ACHN (cell line): ENCODE measurements at regions not wholly inside any gene's neighbourhood (a gene's known extent, or its start where the extent isn't known, plus 50 kb on each side); places are given as distances from the start of the nearest gene placed in this dataset.

ENCODE experiments used
- DNase-seq: peaks from one replicate; pipeline ENCODE4 v3.0.0-alpha.2; 2015
- in situ Hi-C: cut with HindIII; loops from 2 replicates; pipeline ENCODE4 v1.10.0; 2017; ENCODE audit warnings: low sequenced_read_pairs, low pct_ligation_motif_present, low pct_unique_long_range_greater_than_20kb

- no peak for DNase-seq
- in situ Hi-C loops = no loop called here
Measured at GRCh38 chr13:105349082-105349723, 1186.3 kb downstream of the EFNB2 start.

GRCh38 chr13:105346141-105346775 is 1189.2 kb downstream of the EFNB2 start:
- peak; percentile 50 for DNase-seq
- in situ Hi-C loops = no loop called here

- in situ Hi-C loops = no loop called here
Measured at GRCh38 chr13:105345730-105346129, 1189.7 kb downstream of the EFNB2 start.

GRCh38 chr13:105345131-105345530 is 1190.3 kb downstream of the EFNB2 start:
- in situ Hi-C loops = no loop called here
- no peak for DNase-seq

More at GRCh38 chr13:105345730-105346129, 1189.7 kb downstream of the EFNB2 start:
- no peak for DNase-seq

GRCh38 chr13:105343134-105343806 is 1192.2 kb downstream of the EFNB2 start:
- in situ Hi-C loops = no loop called here
- peak; percentile 7 for DNase-seq

- in situ Hi-C loops = no loop called here
Measured at GRCh38 chr13:105342281-105342820, 1193.1 kb downstream of the EFNB2 start.

GRCh38 chr13:105341758-105342157 is 1193.7 kb downstream of the EFNB2 start:
- no peak for DNase-seq
- in situ Hi-C loops = no loop called here

More at GRCh38 chr13:105342281-105342820, 1193.1 kb downstream of the EFNB2 start:
- DNase-seq = no peak

GRCh38 chr13:105341256-105341655 is 1194.2 kb downstream of the EFNB2 start:
- in situ Hi-C loops = no loop called here

GRCh38 chr13:105340061-105340606 is 1195.3 kb downstream of the EFNB2 start:
- in situ Hi-C loops = no loop called here
- DNase-seq = no peak

More at GRCh38 chr13:105341256-105341655, 1194.2 kb downstream of the EFNB2 start:
- DNase-seq = no peak

GRCh38 chr13:105338773-105339172 is 1196.7 kb downstream of the EFNB2 start:
- DNase-seq = no peak
- in situ Hi-C loops = no loop called here

- in situ Hi-C loops = no loop called here
- no peak for DNase-seq
Measured at GRCh38 chr13:105338006-105338405, 1197.5 kb downstream of the EFNB2 start.

GRCh38 chr13:105336706-105337576 is 1198.5 kb downstream of the EFNB2 start:
- no peak for DNase-seq
- in situ Hi-C loops = no loop called here

- in situ Hi-C loops = no loop called here
- peak; percentile 4 for DNase-seq
Measured at GRCh38 chr13:105334211-105334610, 1201.3 kb downstream of the EFNB2 start.

GRCh38 chr13:105333416-105333815 is 1202.0 kb downstream of the EFNB2 start:
- in situ Hi-C loops = no loop called here
- DNase-seq = no peak

- DNase-seq = no peak
- in situ Hi-C loops = no loop called here
Measured at GRCh38 chr13:105329359-105329758, 1206.1 kb downstream of the EFNB2 start.

GRCh38 chr13:105328212-105328611 is 1207.2 kb downstream of the EFNB2 start:
- in situ Hi-C loops = no loop called here
- no peak for DNase-seq

GRCh38 chr13:105327581-105328126 is 1207.8 kb downstream of the EFNB2 start:
- DNase-seq = no peak
- in situ Hi-C loops = no loop called here

GRCh38 chr13:105319875-105320274 is 1215.6 kb downstream of the EFNB2 start:
- no peak for DNase-seq
- in situ Hi-C loops = no loop called here
